Uterus (tissue), 2 donors: ENCODE measurements at regions not wholly inside any gene's neighbourhood (a gene's known extent, or its start where the extent isn't known, plus 50 kb on each side); places are given as distances from the start of the nearest gene placed in this dataset.

Experiments used
- POLR2A ChIP-seq, 2 donors: fragments of 450-650 bp; IDR thresholded peaks; one replicate each; pipeline ENCODE4 v1.6.1; 2016; ENCODE audit warnings: antibody characterized with exemption in 2 of 2, mild to moderate bottlenecking in 1 of 2, moderate library complexity in 1 of 2
- TF ChIP-seq, protein P1 (sequence below), 4 experiments: fragments of 200-600 bp in 2 of 4; fragments of 450-650 bp in 2 of 4; sonication (generic) in 2 of 4; IDR thresholded peaks; one replicate each; pipeline ENCODE4 v1.5.1; 2016 to 2019; ENCODE audit warnings: antibody characterized with exemption in 4 of 4, mild to moderate bottlenecking in 2 of 4, moderate library complexity in 1 of 4

GRCh38 chr6:14282854-14283505, 165.4 kb downstream of the CD83 start:
- TF ChIP-seq, protein P1, sequence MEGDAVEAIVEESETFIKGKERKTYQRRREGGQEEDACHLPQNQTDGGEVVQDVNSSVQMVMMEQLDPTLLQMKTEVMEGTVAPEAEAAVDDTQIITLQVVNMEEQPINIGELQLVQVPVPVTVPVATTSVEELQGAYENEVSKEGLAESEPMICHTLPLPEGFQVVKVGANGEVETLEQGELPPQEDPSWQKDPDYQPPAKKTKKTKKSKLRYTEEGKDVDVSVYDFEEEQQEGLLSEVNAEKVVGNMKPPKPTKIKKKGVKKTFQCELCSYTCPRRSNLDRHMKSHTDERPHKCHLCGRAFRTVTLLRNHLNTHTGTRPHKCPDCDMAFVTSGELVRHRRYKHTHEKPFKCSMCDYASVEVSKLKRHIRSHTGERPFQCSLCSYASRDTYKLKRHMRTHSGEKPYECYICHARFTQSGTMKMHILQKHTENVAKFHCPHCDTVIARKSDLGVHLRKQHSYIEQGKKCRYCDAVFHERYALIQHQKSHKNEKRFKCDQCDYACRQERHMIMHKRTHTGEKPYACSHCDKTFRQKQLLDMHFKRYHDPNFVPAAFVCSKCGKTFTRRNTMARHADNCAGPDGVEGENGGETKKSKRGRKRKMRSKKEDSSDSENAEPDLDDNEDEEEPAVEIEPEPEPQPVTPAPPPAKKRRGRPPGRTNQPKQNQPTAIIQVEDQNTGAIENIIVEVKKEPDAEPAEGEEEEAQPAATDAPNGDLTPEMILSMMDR (IDR thresholded peaks at IDR 0.05) = no peak
- TF ChIP-seq POLR2A (IDR thresholded peaks at IDR 0.05) = no peak
